ENCODE measurements at regions not wholly inside any gene's neighbourhood (a gene's known extent, or its start where the extent isn't known, plus 50 kb on each side); places are given as distances from the start of the nearest gene placed in this dataset.

GRCh38 chr4:14892563-14892962 lies 109.7 kb upstream of the CPEB2 start:
- Histone ChIP-seq H3K4me2 (no peak overlapping the region), H3K4me3 (ENCODE audit: low read depth in 2 of 2, low read length in 1 of 2) (no peak overlapping the region), H3K9me2 (no peaks in the 10 kb centered on the region), H4K20me1 (ENCODE audit: insufficient read depth) (no peaks in the 10 kb centered on the region), H3K36me3 (replicated peaks in 1 of 2; ENCODE audit: control insufficient read depth in 1 of 2, insufficient read depth in 2 of 2, low read length in 1 of 2) (no peaks in the 10 kb centered on the region), H3K27ac (ENCODE audit: low read depth in 2 of 2, low read length in 1 of 2) (no peak overlapping the region), H3K27me3 (ENCODE audit: insufficient read depth) (no peaks in the 10 kb centered on the region), H3K9me3 (no peaks in the 10 kb centered on the region), H3K4me1 (ENCODE audit: control insufficient read depth in 1 of 2, insufficient read depth in 2 of 2, low read depth in 1 of 2, low read length in 1 of 2) (no peaks in the 10 kb centered on the region), H2AFZ (ENCODE audit: low read depth) (no peak overlapping the region), H3K79me2 (ENCODE audit: insufficient read depth) (no peaks in the 10 kb centered on the region), H3F3A (replicated peaks; ENCODE audit: insufficient read depth) (no peaks in the 10 kb centered on the region), H3K9ac (no peak overlapping the region)
- ChIA-PET CTCF (no interaction called here), POLR2A (no interaction called here)
- 38% methylated on average over 3 of the region's 3 CpGs for WGBS (ENCODE audit: low lambda C conversion rate)
- DNase-seq: no peak
- TF ChIP-seq SMC3 (IDR thresholded peaks at IDR 0.05; ENCODE audit: low read depth, low read length) (no peak), CTCF (IDR thresholded peaks at IDR 0.05) (no peak), RXRA (IDR thresholded peaks at IDR 0.05; ENCODE audit: borderline replicate concordance, low read depth) (no peak), IRF3 (IDR thresholded peaks at IDR 0.05; ENCODE audit: low read depth, low read length) (no peak), ELF1 (IDR thresholded peaks at IDR 0.05) (no peak), REST (IDR thresholded peaks at IDR 0.05; ENCODE audit: low read depth, low read length) (no peak), CHD2 (IDR thresholded peaks at IDR 0.05; ENCODE audit: low read length, partially characterized antibody) (no peak), RCOR1 (IDR thresholded peaks at IDR 0.05; ENCODE audit: low read length) (no peak), FOXM1 (IDR thresholded peaks at IDR 0.05; ENCODE audit: low read depth) (no peak), MAX (IDR thresholded peaks at IDR 0.05; ENCODE audit: low read depth) (no peak), NRF1 (IDR thresholded peaks at IDR 0.05; ENCODE audit: low read depth, low read length) (no peak)

GRCh38 chr4:14893713-14894112 lies 108.6 kb upstream of the CPEB2 start:
- H3F3A ChIP-seq (replicated peaks; ENCODE audit: insufficient read depth): no peaks in the 10 kb centered on the region
- CTCF ChIA-PET: interaction anchor here (1.7 kb wide), 1 partner anchor 9 kb away, joined by 4 read pairs; no protein-coding TSS in a partner anchor
- H3K4me3 ChIP-seq (ENCODE audit: low read depth in 2 of 2, low read length in 1 of 2): no peak overlapping the region
- no peaks in the 10 kb centered on the region for H3K36me3 ChIP-seq (replicated peaks in 1 of 2; ENCODE audit: control insufficient read depth in 1 of 2, insufficient read depth in 2 of 2, low read length in 1 of 2)
- H3K9me2 ChIP-seq: no peaks in the 10 kb centered on the region
- no peak overlapping the region for H3K9ac ChIP-seq
- no peaks in the 10 kb centered on the region for H3K27me3 ChIP-seq (ENCODE audit: insufficient read depth)
- H3K9me3 ChIP-seq: no peaks in the 10 kb centered on the region
- no peaks in the 10 kb centered on the region for H4K20me1 ChIP-seq (ENCODE audit: insufficient read depth)
- H3K79me2 ChIP-seq (ENCODE audit: insufficient read depth): no peaks in the 10 kb centered on the region
- no peak overlapping the region for H3K27ac ChIP-seq (ENCODE audit: low read depth in 2 of 2, low read length in 1 of 2)
- no peaks in the 10 kb centered on the region for H3K4me1 ChIP-seq (ENCODE audit: control insufficient read depth in 1 of 2, insufficient read depth in 2 of 2, low read depth in 1 of 2, low read length in 1 of 2)
- DNase-seq: no peak
- H3K4me2 ChIP-seq: no peak overlapping the region
- no peak overlapping the region for H2AFZ ChIP-seq (ENCODE audit: low read depth)
- WGBS (ENCODE audit: low lambda C conversion rate): 7% methylated on average over 3 of the region's 3 CpGs
- POLR2A ChIA-PET: no interaction called here
- TF ChIP-seq EP300 (IDR thresholded peaks at IDR 0.05; ENCODE audit: borderline replicate concordance in 1 of 2, low read depth in 1 of 2, low read length in 1 of 2): no peak
- no peak for TF ChIP-seq NFIC (IDR thresholded peaks at IDR 0.05; ENCODE audit: borderline replicate concordance)
- TF ChIP-seq JUND (IDR thresholded peaks at IDR 0.05): no peak
- no peak for TF ChIP-seq FOXJ3 (CRISPR knock-in tag; IDR thresholded peaks at IDR 0.05)
- no peak for TF ChIP-seq POLR2AphosphoS5 (IDR thresholded peaks at IDR 0.05; ENCODE audit: low read depth, low read length)
- TF ChIP-seq PBX3 (IDR thresholded peaks at IDR 0.05): no peak
- TF ChIP-seq TAF1 (IDR thresholded peaks at IDR 0.05; ENCODE audit: borderline replicate concordance, low read depth, low read length): no peak
- no peak for TF ChIP-seq GABPA (IDR thresholded peaks at IDR 0.05; ENCODE audit: low read depth)
- no peak for TF ChIP-seq MAX (IDR thresholded peaks at IDR 0.05; ENCODE audit: low read depth)
- TF ChIP-seq USF2 (IDR thresholded peaks at IDR 0.05; ENCODE audit: borderline replicate concordance, low read depth, low read length): no peak
- no peak for TF ChIP-seq SMC3 (IDR thresholded peaks at IDR 0.05; ENCODE audit: low read depth, low read length)

Measured in SK-N-SH (cell line).